Fibroblast of lung (primary cell): ENCODE measurements at regions not wholly inside any gene's neighbourhood (a gene's known extent, or its start where the extent isn't known, plus 50 kb on each side); places are given as distances from the start of the nearest gene placed in this dataset.

Experiments
- CTCF ChIP-seq, 2 donors: IDR thresholded peaks in 1 of 2; conservative IDR thresholded peaks in 1 of 2; 1 replicate in 1 of 2; 2 replicates in 1 of 2; pipeline ENCODE4 v1.5.1; 2011 to 2012; ENCODE audit warnings: low read length in 2 of 2, control low read depth in 1 of 2, inconsistent platforms in 1 of 2, low read depth in 1 of 2, mild to moderate bottlenecking in 1 of 2
- EZH2 ChIP-seq: IDR thresholded peaks from 2 replicates; pipeline ENCODE4 v1.5.1; 2012; ENCODE audit warnings: low read length, control low read depth, mild to moderate bottlenecking; ENCODE audit errors: missing control alignments

- TF ChIP-seq CTCF (conservative IDR thresholded peaks at IDR 0.05 in 1 of 2, IDR thresholded peaks at IDR 0.05 in 1 of 2; ENCODE audit: low read depth in 1 of 2, low read length in 2 of 2) (no peak), EZH2 (no peak)
Observed at GRCh38 chr10:58070956-58071355, 196.7 kb downstream of the IPMK start.
